HG03066 (cell line): ENCODE measurements at regions not wholly inside any gene's neighbourhood (a gene's known extent, or its start where the extent isn't known, plus 50 kb on each side); places are given as distances from the start of the nearest gene placed in this dataset.

Source experiments
- ATAC-seq: cut with Tn5 transposase; IDR thresholded peaks from one replicate; pipeline ENCODE4 v1.9.1; 2021; ENCODE audit warnings: low read depth; ENCODE audit not compliant: unreplicated experiment

DNA sequence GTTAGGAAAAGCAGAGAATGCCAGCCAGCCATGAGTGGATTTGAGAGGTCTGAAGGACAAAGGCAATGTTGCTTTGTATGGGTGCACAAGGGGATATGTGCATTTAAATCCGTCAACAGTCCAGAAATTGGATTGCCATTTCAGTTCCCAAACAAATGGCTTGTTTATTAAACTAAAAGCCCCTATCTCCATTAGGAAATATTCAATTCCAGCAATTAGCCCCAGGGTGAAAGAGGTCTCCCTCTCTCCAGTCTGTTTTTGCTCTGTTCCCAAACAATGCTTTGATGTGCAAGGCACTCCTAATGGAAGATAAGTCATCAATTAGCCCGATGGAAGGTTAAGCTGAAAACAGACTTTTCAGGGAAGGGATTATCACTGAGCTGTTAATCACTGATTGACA is 101.3 kb downstream of the C9orf152 start:
- no peak for ATAC-seq

DNA sequence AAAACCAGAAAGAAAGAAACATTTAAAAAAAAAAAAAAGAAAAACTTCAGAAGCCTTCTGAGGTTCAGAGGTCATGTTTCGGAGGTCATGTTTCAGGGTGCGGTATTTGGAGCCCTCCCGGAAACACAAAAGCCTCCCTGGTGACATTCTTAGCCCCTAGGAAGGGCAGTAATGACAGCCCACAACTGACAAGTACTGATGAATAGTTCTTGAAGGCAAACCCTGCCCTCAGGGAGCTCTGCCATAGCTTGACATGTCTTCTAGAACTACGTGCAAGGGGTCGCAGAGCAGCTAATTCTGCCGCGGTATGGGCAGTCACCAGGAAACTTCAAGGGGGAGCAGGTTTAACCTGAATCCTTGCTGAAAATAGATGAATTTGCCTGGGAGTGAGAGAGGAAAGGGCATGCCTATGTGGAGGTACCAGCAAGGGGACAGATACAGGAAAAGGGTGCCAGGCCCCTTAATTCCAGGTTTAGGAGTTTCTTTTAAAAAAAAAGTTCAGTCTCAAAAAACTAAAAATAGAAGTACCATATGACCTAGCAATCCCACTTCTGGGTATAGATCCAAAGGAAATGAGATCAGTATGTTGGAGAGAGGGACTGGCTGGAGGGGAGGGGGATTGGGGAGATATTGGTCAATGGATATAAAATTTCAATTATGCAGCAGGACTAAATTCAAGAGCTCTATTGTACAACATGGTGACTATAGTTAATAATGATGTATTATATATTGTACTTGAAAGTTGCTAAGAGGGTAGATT is 98.4 kb downstream of the C9orf152 start:
- ATAC-seq: no peak

DNA sequence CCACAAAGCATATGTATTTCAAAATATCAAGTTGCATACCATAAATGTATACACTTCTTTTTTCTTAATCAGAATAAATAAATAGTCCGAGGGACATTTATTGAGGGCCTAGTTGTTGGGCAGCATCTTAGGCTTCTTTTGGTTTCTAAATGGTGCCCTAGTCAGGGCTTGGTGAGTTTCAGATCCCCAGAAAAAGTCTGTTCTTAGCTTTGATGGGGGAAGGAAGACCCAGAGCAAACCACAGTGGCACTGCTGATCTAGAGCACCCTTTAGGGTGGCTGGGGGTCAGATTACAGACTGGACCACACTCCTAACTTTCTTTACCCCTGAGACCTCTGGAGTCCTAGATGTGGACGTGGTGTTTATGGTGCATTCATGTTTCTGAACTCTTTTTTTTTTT is 97.8 kb downstream of the C9orf152 start:
- peak; percentile 67 for ATAC-seq

DNA sequence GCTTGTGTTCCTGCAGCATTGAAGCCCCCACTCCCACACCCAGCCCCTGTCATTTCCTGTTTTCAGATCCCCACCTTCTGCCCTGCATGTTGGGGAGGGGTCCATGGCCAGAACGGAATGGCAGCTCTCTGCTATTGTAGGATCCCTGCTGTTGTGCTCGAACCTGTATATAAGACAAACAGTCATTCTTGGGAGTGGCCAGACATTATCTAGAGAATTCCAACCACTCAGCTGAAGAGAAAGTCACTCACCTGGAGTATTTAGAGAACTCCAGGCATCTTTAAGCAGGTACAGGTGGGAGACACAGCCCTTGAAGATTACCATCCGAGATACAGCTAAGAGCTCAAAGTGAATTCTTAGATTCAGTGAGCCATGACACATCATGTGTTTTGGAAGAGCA is 96.1 kb downstream of the C9orf152 start:
- ATAC-seq: no peak

DNA sequence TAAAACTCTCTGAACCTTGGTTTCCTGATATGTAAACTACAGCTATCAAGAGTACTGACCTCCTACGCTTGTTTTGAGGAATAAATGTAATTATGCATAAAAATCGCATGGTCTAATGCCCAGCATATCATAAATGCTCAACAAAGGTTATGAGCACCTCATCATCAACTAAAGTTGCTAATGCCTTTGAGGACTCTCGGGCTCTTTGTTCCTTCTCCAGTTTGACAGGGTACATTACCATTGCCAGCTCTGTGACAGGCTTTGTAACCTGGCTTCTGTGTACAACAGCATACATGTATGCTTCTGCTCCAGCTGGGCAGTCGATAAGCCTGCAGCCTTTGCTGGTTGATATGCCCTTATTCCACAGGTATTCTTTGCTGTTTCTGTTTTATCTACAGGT is 95.2 kb downstream of the C9orf152 start:
- ATAC-seq: no peak

DNA sequence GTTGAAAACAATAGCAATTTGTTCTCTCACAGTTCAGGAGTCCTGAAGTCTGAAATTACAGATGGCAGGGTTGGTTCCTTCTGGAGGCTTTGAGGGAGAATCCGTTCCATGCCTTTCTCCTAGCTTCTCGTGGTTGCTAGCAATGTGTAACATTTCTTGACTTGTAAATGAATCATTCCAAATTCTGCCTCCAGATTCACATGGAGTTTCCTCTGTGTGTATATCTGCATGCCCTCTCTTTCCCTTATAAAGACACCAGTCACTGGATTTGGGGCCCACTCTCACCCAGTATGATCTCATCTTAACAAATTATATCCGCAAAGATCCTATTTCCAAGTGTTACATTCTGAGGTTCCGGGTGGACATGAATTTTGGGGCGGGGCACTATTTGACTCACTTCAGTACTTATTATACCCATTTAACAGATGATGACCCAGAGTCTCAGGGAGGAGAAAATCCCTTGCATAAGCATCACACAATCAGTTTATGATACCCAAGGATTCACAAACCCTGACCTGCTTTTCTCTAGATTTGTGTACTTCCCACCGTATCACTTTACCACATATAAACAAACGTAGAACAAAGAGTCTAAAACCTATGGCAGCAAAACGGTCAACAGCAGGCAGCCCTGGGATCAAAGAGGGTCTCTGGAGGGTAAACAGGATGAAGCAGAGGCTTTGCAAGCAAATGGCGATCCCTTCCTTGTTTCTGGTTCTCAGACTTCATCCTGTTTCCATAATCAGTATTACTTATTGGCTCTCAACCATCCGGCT is 93.7 kb downstream of the C9orf152 start:
- no peak for ATAC-seq

DNA sequence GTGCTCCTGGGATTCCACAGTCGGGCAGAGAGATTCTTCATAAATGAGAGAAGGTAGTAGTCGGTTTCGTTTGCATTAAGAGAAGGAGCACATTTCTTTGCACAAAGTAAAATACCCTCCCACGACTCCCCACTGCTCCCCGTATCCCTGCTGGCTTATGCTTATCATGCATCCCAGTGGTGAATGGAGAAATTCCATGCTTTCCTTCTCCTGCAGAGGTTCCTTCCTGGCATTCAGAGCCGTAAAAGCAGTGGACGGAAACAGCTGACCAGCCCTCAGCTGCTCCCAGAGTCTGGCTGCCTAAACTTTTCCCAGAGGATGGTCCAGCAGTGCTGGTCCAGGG is 93.1 kb downstream of the C9orf152 start:
- ATAC-seq: no peak

DNA sequence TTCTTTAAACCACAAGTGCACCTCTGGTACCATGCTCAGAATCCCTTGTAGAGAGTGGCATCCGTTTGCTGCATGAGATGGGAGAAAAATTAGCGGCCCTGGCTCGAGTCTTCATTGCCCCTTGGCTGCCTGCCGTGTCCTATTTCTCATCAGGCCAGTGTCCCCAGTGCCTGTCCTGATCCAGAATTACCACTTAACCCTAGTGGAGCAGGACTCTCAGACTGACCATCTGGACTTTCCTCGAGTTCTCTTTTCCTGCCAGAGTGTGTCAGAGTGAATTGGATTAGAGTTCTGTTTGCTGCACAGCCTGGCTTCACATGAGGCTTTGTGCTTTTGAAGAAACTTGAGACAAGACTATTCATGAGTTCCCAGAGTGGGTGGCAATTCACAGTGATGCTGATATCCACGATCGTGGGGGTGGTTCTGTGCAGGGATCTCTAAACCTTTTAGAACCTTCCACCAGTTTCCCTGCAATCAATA is 92.6 kb downstream of the C9orf152 start:
- no peak for ATAC-seq

DNA sequence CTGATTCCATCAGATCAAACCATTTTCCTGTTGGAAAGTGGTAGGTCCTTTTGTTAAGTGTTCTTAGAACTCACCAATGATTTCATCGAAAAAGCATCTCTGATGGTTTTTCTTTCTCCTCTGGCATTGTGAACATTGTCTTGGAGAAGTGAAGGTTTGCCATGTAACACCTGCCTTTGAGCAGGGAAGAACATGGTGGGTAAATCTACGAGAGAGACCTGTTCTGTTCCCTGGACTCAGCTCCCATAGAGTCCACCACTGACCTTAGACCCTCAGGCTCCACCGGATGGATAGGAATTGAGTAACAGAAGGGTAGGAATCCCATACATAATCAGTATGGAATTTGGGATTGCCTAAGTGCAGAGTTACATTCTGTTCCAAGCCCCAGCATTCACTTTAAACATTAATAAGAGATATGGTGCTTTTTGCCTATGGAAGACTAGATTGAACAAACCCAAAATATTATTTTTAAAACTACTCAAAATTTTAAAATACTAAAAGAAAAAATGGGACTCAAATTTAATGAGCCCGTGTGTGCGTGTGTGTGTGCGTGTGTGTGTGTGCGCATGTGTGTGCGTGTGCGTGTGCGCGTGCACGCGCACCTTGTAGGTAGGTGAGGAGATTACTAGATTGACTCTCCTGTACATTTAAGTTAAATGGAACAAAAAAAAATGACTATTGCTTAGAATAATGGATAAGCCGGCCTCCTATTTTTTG is 92.0 kb downstream of the C9orf152 start:
- ATAC-seq: no peak

DNA sequence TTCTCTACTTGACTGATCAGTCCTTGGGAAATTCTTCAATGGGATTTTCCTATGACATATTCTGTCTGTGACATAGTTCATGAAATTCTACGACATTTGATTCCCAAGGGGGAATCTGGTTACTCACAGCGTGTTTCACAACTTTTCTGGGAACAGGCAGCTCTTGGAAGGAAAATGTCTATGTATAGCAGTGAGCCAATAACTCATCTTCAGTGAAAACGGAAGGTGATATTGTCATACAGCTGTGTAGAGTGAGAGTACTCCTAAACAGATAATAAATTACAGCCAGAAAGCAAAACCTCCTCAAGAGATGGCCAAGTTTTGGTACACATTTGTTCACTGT is 91.4 kb downstream of the C9orf152 start:
- ATAC-seq: no peak

DNA sequence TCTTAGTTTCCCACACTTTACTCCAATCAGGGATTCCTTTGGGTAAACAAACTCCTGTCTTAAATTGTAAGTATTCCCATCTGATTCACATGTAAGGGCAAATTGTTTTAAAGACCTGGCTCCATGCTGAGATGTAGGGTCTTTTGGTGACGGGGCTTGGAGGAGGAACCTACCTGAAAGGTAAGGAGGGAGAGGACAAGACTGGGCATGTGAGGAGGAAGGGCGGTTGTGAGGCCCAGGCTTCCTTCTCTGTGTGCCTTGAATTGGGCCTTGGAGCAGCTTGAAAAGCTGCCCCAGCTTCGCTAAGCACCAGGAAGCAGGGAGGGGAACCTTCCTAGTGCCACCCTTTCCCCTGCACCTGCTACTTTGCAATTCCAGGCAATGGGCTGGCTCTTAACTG is 86.8 kb downstream of the C9orf152 start:
- ATAC-seq: no peak

DNA sequence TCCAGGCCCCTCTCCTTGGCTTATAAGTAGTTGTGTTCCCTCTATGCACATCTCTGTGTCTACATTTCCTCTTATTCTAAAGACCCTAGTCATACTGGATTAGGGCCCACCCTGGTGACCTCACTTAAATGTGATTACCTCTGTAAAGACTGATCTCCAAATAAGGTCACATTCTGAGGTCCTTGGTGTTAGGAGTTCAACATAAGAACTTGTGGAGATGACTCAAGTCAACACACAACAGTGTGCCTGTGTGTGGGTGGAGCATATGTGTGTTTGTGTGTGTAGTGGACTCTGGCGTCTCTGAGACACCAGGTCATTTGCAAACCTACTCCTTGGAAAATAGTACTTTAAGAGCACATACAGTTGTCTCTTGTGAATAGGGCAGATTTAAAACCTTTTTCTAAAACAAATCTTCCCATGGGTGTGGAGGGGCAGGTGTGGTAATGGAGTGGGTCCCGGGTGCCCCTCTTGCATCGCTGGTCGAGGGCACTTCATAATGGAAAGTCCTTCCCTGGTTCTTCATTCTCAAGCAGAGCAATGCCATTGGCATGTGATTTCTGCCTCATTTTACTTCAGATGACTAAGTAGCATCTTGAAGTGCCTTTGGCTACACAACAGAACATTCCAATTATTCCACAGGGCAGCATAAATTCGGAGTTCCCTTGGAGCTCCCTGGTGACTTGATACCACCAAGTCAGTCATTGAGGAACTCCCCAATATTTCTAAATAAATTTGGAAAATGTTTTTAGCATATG is 84.4 kb downstream of the C9orf152 start:
- ATAC-seq: no peak

DNA sequence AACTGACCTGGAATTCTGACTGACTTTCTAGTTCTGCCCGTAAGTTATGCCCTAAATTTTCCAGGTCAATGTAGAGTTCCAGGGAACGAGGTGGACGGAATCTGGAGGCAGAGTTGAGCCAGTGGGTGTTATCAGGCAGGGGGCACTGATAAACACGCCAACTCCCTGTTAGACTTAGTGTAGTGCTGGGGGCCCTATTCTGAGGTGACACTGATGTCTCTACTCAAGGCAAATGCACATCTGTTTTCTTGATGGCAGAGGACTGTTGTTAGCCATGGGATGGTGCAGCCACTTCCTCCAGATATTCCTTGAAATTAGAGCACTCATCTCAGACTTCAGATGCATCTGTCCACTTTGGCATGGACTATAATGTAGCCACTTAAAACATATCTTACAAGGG is 83.5 kb downstream of the C9orf152 start:
- no peak for ATAC-seq

DNA sequence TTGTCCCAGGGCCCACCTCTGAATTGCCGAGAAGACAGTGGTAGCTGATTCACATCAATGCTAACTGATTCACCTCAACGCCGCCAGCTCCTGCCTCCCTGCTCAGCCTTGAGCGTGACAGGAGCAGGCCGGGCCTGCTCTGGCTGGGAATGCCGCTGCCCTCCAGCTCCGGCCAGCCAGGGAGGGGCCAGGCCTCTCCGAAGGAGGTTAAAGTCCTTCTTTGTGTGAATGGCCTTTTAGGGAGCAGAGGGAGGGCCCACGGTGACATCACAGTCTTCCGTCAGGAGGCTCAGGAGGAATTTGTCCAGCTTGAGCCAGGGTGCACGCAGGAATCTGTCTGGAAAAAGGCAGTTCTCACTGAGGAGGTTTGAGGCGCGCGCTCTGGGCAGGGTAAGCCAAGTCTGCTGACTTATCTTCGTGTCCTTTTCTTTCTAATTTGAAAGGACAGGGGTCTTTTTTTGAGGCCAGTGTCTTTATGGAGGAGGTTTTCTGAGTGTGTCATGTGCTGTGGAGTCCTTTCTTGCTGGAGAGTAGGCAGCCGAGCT is 82.7 kb downstream of the C9orf152 start:
- no peak for ATAC-seq

DNA sequence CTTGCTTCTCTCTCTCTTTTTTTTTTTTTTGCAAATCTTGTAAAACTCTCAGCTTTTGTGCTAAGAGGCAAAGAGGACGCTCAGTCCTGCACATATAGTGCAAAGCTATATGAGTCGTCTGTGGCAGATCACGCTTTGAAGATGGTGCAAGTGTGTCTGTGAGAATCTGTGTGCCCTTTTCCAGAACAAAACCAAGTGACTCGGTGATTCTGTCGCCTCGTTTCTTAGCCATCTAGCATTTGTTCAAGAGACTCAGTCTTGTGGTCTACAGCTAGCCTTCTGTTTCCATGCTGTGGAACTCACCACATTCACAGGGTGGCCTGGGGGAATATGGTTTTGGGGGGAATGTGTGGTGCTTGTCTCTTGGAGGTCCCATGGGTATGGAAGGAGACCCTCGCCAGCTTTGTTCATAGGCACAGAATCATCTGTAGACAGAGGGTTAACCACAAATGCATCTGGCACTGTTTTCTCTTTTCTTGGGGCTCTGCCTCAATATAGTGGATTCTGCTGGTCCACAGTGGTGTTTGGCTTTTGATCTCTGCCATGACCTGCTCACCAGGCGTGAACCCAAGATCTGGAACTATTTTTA is 82.1 kb downstream of the C9orf152 start:
- ATAC-seq: no peak

DNA sequence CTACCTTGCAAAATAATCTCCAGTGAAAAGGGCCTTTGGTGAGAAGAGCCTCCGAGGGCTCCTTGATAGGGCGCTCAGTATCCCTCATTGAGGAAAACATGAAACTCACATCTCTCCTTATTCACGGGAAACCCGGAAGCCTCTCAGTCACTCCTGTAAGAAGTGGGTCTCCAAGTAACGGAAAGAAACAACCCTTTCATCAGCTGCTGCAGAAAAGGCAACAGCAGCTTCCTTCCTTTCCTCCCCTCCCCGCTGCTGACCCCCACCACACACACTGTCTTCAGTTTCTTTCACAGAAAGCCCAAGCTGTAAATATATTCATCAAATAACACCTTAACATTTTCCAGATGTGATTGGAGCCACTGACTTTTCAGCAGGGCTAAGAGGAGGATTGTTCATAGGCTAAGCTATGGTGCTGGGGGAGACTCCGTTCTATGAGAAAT is 81.4 kb downstream of the C9orf152 start:
- no peak for ATAC-seq

DNA sequence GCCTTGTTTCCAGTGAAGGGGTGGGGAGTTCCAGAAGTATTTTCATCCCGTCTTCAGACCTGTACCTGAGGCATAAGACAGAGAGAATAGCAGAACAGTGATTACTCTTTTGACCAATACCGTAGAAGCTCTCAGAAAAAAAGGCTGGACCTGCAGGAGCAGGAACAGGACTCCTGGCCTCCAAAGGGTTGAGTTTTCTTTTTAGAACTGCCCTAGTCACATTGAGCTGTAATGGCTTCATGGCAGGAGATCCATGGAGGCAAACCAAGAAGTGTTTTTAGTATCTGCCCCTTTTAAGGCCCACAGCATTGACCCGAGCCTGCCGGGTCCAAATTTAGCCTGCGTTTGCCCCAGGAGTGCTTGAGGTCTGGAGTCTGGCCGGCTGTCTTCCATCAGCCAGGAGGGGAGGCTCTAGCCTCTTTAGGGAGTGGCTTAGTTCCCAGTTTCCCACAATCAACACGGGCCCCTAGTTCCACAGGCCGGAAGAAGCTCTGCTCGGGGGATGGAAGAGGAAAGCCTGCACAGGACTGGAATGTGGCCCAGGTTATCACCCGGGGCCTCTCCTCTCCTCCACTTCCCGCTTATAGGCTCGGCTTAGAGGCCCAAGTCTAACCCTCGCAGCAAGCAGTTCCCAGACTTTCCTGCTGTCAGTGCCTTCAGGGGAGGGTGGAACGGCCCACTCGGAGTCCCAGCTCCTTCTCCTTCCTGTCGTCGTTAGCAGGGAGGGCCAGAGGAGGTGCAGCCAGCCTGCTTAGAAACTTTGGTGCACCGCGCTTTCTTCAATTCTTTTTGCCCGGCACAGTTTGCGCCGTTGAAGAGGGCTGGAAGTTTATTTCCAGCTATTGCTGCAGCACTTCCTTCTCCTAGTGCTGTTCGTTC is 80.7 kb downstream of the C9orf152 start:
- ATAC-seq: no peak

DNA sequence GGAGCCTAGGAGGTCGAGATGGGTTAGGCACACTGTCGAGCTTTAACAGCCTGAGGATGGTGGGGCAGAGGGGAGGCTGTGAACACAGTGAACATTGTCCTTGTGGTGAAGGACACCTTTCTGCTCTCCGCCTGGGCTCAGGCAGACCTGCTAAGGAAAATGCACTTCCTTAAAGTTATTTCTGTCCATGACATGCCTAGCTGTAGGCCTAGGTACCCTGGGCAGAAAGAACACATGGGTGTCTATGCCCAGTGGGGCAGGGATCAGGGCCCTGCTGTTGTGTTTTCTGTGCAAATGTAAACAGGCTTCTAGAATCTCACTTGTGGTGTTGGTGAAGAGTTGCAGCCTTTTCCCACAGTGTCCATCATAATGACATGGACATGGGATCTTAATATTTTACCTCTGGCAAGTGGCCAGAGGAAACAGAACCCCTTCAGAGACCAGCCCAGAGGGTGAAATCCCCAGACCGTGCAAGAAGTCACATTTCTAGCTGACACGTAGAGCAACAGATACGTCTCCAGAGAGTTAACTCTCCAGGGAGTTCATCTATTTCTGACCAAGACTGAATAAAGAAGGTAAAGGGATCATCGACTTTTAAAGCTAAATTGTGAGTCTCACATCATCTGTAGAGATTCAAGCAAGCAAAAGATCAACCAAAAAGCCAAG is 79.2 kb downstream of the C9orf152 start:
- ATAC-seq: peak; percentile 73

DNA sequence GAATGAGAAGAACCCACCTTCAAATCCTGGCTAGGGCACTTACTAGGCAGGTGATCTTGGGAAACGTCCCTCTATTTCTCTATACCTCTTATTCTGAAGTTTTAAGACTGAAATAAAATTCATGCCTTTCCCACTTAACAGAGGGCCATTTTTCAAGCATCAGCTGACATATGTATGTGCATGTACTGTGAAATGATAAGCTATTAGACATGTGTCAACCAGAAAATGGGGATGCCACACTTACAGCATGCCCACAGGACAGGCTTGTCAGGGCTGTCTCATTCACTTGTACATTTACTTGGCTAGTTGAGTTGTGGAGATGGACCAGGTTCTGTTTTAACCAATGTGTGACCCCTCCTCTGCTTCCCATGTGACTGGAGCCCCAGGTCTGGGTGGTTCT is 78.5 kb downstream of the C9orf152 start:
- peak; percentile 12 for ATAC-seq
